D721Med (cell line): ENCODE measurements at regions not wholly inside any gene's neighbourhood (a gene's known extent, or its start where the extent isn't known, plus 50 kb on each side); places are given as distances from the start of the nearest gene placed in this dataset.
A peak's percentile ranks its signal among the peaks of the same experiment; 100 is the strongest.

ENCODE experiments used
- DNase-seq: peaks from one replicate; pipeline ENCODE4 v3.0.0; 2011; ENCODE audit warnings: low spot score; ENCODE audit not compliant: insufficient read length
- FAIRE-seq: peaks from 2 replicates; lab custom pipeline; 2011; peaks lifted over from hg19 to GRCh38; lab: Jason Lieb, UNC
- CTCF ChIP-seq: IDR thresholded peaks from 2 replicates; pipeline ENCODE4 v1.5.1; 2012; ENCODE audit warnings: mild to moderate bottlenecking, control low read depth; ENCODE audit not compliant: insufficient read depth; ENCODE audit errors: missing control alignments

- no peak for TF ChIP-seq CTCF
- FAIRE-seq (peak; percentile 99), DNase-seq (no peak)
These were observed 404.7 kb upstream of the CDH7 start for GRCh38 chr18:65346086-65346485.

- DNase-seq (no peak), FAIRE-seq (no peak)
- TF ChIP-seq CTCF: no peak
These were observed 407.2 kb upstream of the CDH7 start for GRCh38 chr18:65343571-65343970.

- DNase-seq (no peak), FAIRE-seq (no peak)
- no peak for TF ChIP-seq CTCF
These were observed 414.4 kb upstream of the CDH7 start for GRCh38 chr18:65336411-65336810.

GRCh38 chr18:65329010-65329409, 421.8 kb upstream of the CDH7 start:
- no peak for TF ChIP-seq CTCF
- no peak for DNase-seq
- FAIRE-seq: no peak

GRCh38 chr18:65326805-65327204, 424.0 kb upstream of the CDH7 start:
- TF ChIP-seq CTCF: no peak
- FAIRE-seq (peak; percentile 94), DNase-seq (no peak)

- TF ChIP-seq CTCF: no peak
- FAIRE-seq (no peak), DNase-seq (no peak)
These were observed 427.9 kb upstream of the CDH7 start for GRCh38 chr18:65322895-65323294.

GRCh38 chr18:65298422-65298821, 452.4 kb upstream of the CDH7 start:
- no peak for FAIRE-seq
- TF ChIP-seq CTCF: no peak
- DNase-seq: no peak
